IPS DF 6.9 (cell line): ENCODE measurements at regions not wholly inside any gene's neighbourhood (a gene's known extent, or its start where the extent isn't known, plus 50 kb on each side); places are given as distances from the start of the nearest gene placed in this dataset.
"Not testable (repeated sequence)": the region's sequence is repeated elsewhere in the genome, so short reads cannot be mapped to it uniquely, and the experiment has no call there.

ENCODE experiments used
- DNase-seq: peaks from one replicate; pipeline ENCODE4 v3.0.0-alpha.2; 2013; ENCODE audit warnings: low read depth, low spot score
- H3K27ac ChIP-seq: one replicate; pipeline ENCODE4 v1.5.1; 2013; ENCODE audit warnings: low read length, control low read depth
- H3K27me3 ChIP-seq: 2 replicates; pipeline ENCODE4 v1.6.1; 2013; ENCODE audit warnings: mild to moderate bottlenecking, low read length; ENCODE audit not compliant: control insufficient read depth, insufficient read depth
- H3K36me3 ChIP-seq: 2 replicates; pipeline ENCODE4 v1.6.1; 2013; ENCODE audit warnings: low read length; ENCODE audit not compliant: control insufficient read depth, insufficient read depth
- H3K4me1 ChIP-seq: 2 replicates; pipeline ENCODE4 v1.6.1; 2013; ENCODE audit warnings: low read length; ENCODE audit not compliant: control insufficient read depth, insufficient read depth
- H3K4me3 ChIP-seq: 2 replicates; pipeline ENCODE4 v1.5.1; 2013; ENCODE audit warnings: mild to moderate bottlenecking, low read length
- H3K9me3 ChIP-seq: 2 replicates; pipeline ENCODE4 v1.6.1; 2013; ENCODE audit warnings: low read length, inconsistent platforms; ENCODE audit not compliant: control insufficient read depth, insufficient read depth
- WGBS: extraction: QIAGEN DNeasy Blood & Tissue Kit; methylation state at CpG from one replicate; pipeline ENCODE4 v1.1.7; 2013; ENCODE audit warnings: mixed read lengths, missing lambda C conversion rate; ENCODE audit not compliant: insufficient read length, insufficient coverage; 5-methylcytosine and 5-hydroxymethylcytosine counted together

- H3K4me1 ChIP-seq, H3K27me3 ChIP-seq, H3K36me3 ChIP-seq, DNase-seq, H3K27ac ChIP-seq, H3K9me3 ChIP-seq, H3K4me3 ChIP-seq: not testable (repeated sequence)
- no CpG with 5 or more reads among the region's 4 CpGs for WGBS
These were observed 391.9 kb upstream of the FRG2C start for GRCh38 chr3:75272237-75272636.

- no peaks in the 10 kb centered on the region for H3K4me1 ChIP-seq
- H3K9me3 ChIP-seq = no peaks in the 10 kb centered on the region
- no CpG with 5 or more reads among the region's 2 CpGs for WGBS
- no peak overlapping the region for H3K4me3 ChIP-seq
- H3K27ac ChIP-seq = no peak overlapping the region
- H3K27me3 ChIP-seq = no peaks in the 10 kb centered on the region
- no peaks in the 10 kb centered on the region for H3K36me3 ChIP-seq
- DNase-seq = no peak
These were observed 391.4 kb upstream of the FRG2C start for GRCh38 chr3:75272691-75273090.

GRCh38 chr3:75285531-75286148 lies 378.5 kb upstream of the FRG2C start:
- H3K9me3 ChIP-seq, H3K27me3 ChIP-seq, H3K4me1 ChIP-seq, DNase-seq, H3K36me3 ChIP-seq, H3K4me3 ChIP-seq, H3K27ac ChIP-seq: not testable (repeated sequence)
- whole genome bisulfite sequencing = no CpG with 5 or more reads among the region's 3 CpGs

- not testable (repeated sequence) for H3K4me3 ChIP-seq, DNase-seq, H3K4me1 ChIP-seq, H3K9me3 ChIP-seq, H3K27ac ChIP-seq, H3K27me3 ChIP-seq, H3K36me3 ChIP-seq
- no CpG with 5 or more reads among the region's 40 CpGs for WGBS
These were observed 375.1 kb upstream of the FRG2C start for GRCh38 chr3:75288972-75289574.

DNA sequence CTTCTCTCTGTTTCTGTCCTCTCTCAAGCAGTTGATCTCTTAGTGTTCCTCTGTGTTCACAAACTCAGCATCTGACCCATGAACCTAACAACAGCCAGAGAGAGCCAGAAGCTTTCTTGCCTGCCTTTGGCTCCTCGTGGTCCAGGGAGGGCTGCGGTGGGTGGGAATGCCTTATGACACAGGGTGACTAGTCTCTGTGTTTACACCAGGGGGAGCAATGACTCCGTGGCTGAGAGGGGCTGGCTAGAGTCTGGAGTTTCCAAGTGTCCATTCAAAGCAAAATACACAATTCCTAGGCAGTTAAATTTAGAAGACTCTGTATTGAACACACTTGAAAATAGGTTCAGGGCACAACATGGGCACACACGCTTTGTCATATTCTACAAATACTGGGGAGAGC lies 370.0 kb upstream of the FRG2C start:
- Histone ChIP-seq H3K9me3 (no peaks in the 10 kb centered on the region), H3K27ac (no peak overlapping the region), H3K4me3 (no peak overlapping the region), H3K4me1 (no peaks in the 10 kb centered on the region), H3K36me3 (no peaks in the 10 kb centered on the region), H3K27me3 (no peaks in the 10 kb centered on the region)
- WGBS = no CpG with 5 or more reads among the region's 4 CpGs
- DNase-seq = peak; percentile 7

GRCh38 chr3:75295013-75295412 lies 369.1 kb upstream of the FRG2C start:
- H3K36me3 ChIP-seq = no peaks in the 10 kb centered on the region
- no peak for DNase-seq
- WGBS = no CpG with 5 or more reads among the region's 7 CpGs

DNA sequence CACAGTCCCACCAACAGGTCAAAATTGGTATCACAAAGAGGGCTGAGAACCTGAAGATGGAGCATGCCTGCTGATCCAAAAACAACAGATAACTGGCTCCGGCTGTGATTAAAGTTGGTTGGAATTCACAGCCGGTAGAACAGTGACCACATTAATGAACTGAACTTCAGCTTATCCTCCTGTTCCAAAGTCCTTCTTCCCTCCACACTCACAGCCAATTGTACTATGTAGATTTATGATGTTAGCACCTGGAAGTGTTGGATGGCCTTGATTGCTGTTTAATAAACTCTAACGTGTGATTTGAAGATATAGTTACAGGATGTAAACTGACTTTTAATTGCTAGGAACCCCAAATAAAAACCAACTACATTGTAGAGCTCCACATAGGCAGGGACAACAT lies 367.3 kb upstream of the FRG2C start:
- WGBS = no CpG with 5 or more reads among the region's 3 CpGs
- no peak for DNase-seq
- no peak overlapping the region for H3K27ac ChIP-seq
- H3K27me3 ChIP-seq = no peaks in the 10 kb centered on the region
- no peaks in the 10 kb centered on the region for H3K9me3 ChIP-seq
- H3K36me3 ChIP-seq = no peaks in the 10 kb centered on the region
- H3K4me1 ChIP-seq = no peaks in the 10 kb centered on the region
- H3K4me3 ChIP-seq = no peak overlapping the region

More at GRCh38 chr3:75295013-75295412, 369.1 kb upstream of the FRG2C start:
- Histone ChIP-seq H3K27me3 (no peaks in the 10 kb centered on the region), H3K4me3 (no peak overlapping the region), H3K27ac (no peak overlapping the region), H3K4me1 (no peaks in the 10 kb centered on the region), H3K9me3 (no peaks in the 10 kb centered on the region)

GRCh38 chr3:75300606-75301005 lies 363.5 kb upstream of the FRG2C start:
- WGBS = no CpG with 5 or more reads among the region's 3 CpGs
- Histone ChIP-seq H3K27ac (no peak overlapping the region), H3K4me3 (no peak overlapping the region), H3K27me3 (no peaks in the 10 kb centered on the region), H3K9me3 (no peaks in the 10 kb centered on the region), H3K4me1 (no peaks in the 10 kb centered on the region), H3K36me3 (no peaks in the 10 kb centered on the region)
- DNase-seq = no peak

DNA sequence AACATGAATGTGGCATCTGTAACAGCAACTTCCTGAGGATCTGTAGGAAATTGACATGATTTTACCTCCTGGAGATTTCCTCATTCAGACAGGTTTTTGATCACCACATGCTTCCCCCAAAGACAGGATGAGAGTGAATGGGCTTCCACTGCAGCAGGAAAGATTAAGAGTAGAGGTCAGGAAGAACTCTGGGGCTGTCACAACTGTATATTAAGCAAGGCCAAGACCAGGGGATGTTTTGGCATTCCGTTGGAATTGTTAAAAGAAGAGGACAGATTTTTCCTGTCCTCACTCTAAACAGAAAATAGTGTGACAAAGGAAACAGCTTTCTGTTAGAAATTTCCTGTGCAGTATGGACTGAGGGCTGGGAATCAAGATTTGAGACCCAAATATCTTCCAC lies 363.1 kb upstream of the FRG2C start:
- not testable (repeated sequence) for DNase-seq, H3K27ac ChIP-seq, H3K27me3 ChIP-seq, H3K4me1 ChIP-seq, H3K36me3 ChIP-seq, H3K9me3 ChIP-seq, H3K4me3 ChIP-seq
- WGBS = no CpG with 5 or more reads among the region's 1 CpG

DNA sequence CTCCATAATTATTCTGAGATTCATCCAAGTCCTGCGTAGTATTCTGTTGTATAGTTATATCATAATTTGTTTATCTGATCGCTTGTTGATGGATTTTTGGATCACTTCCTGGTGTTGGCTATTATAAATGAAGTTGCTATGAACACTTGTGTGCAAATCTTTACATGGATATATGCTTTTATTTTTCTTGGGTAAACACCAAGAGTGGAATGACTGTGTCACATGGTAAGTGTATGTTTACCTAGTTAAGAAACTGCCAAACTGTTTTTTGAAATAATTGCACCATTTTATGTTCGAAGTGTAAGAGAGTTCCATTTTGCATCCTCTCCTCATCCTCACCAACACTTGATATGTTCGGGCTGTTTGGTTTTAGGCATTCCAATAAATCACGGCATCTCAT lies 360.4 kb upstream of the FRG2C start:
- Histone ChIP-seq H3K4me3 (no peak overlapping the region), H3K9me3 (no peaks in the 10 kb centered on the region), H3K27me3 (no peaks in the 10 kb centered on the region), H3K4me1 (no peaks in the 10 kb centered on the region), H3K27ac (no peak overlapping the region), H3K36me3 (no peaks in the 10 kb centered on the region)
- no peak for DNase-seq
- no CpG with 5 or more reads among the region's 5 CpGs for WGBS

- H3K27me3 ChIP-seq = no peaks in the 10 kb centered on the region
- no peaks in the 10 kb centered on the region for H3K4me1 ChIP-seq
- no peak for DNase-seq
- H3K27ac ChIP-seq = no peak overlapping the region
- H3K4me3 ChIP-seq = no peak overlapping the region
- no peaks in the 10 kb centered on the region for H3K9me3 ChIP-seq
- no peaks in the 10 kb centered on the region for H3K36me3 ChIP-seq
- WGBS = no CpG with 5 or more reads among the region's 4 CpGs
These were observed 358.2 kb upstream of the FRG2C start for GRCh38 chr3:75305901-75306300.
